ENCODE measurements at regions not wholly inside any gene's neighbourhood (a gene's known extent, or its start where the extent isn't known, plus 50 kb on each side); places are given as distances from the start of the nearest gene placed in this dataset.

DNA sequence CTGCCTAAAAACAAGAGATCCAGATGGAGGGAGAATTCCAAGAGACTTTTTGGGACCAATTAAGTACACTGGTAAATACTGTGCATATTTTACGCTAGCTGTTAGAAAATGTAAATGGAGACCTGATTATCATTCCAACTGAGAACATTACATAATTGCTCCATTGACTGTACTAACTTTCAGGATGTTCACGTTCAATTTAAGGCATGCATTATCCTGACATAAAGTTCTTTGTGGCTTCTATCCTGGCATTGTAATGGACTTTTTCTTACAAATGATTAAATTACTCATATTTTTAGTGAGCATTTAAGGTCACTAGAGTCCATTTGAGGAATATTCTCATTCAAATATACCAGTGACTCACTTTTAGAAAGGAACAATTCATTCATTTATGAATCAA lies 883.3 kb upstream of the TMPRSS15 start:
- H3K9ac ChIP-seq (ENCODE audit: insufficient read length, low read depth), result no peak overlapping the region
- H3K4me1 ChIP-seq (ENCODE audit: insufficient read depth, insufficient read length), result no peaks in the 10 kb centered on the region
- TF ChIP-seq YY1 (IDR thresholded peaks at IDR 0.05; ENCODE audit: insufficient read depth, insufficient read length) (no peak), ZNF274 (IDR thresholded peaks at IDR 0.05; ENCODE audit: low read depth, low read length) (no peak), SUZ12 (IDR thresholded peaks at IDR 0.05; ENCODE audit: extremely low read depth, insufficient read depth, insufficient read length) (no peak)
- no peak for DNase-seq (ENCODE audit: low read depth, low spot score)
- H3K36me3 ChIP-seq (ENCODE audit: insufficient read depth, insufficient read length, low read length), result no peaks in the 10 kb centered on the region
- H3K4me3 ChIP-seq (ENCODE audit: insufficient read length, low read depth), result no peak overlapping the region
- no peaks in the 10 kb centered on the region for H3K27me3 ChIP-seq (ENCODE audit: insufficient read depth, insufficient read length)
- no peaks in the 10 kb centered on the region for H3K9me3 ChIP-seq (ENCODE audit: insufficient read depth, low read length)

DNA sequence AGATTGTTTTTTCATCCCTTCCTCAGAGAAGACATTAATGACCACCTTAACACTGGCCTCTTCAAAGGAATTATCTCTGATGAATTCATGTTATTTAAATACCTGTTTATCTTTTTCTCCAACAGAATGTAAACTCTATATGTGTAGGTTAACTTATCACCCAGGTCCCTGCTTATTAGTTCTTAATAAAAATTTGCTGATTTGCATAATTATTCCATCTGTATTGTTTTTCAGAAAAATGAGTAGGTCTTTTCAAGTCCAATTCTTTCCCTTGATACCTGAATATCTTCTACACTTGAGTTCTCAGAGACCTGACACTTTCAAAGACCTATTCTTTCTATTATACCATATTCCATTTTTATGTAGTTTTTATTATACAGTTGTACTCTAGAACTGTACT lies 886.7 kb upstream of the TMPRSS15 start:
- no peak for TF ChIP-seq SUZ12 (IDR thresholded peaks at IDR 0.05; ENCODE audit: extremely low read depth, insufficient read depth, insufficient read length)
- TF ChIP-seq ZNF274 (IDR thresholded peaks at IDR 0.05; ENCODE audit: low read depth, low read length), result no peak
- no peak for TF ChIP-seq YY1 (IDR thresholded peaks at IDR 0.05; ENCODE audit: insufficient read depth, insufficient read length)
- DNase-seq (ENCODE audit: low read depth, low spot score), result no peak
- H3K4me1 ChIP-seq (ENCODE audit: insufficient read depth, insufficient read length), result no peaks in the 10 kb centered on the region
- no peaks in the 10 kb centered on the region for H3K27me3 ChIP-seq (ENCODE audit: insufficient read depth, insufficient read length)
- H3K36me3 ChIP-seq (ENCODE audit: insufficient read depth, insufficient read length, low read length), result no peaks in the 10 kb centered on the region
- H3K9ac ChIP-seq (ENCODE audit: insufficient read length, low read depth), result no peak overlapping the region
- no peaks in the 10 kb centered on the region for H3K9me3 ChIP-seq (ENCODE audit: insufficient read depth, low read length)
- no peak overlapping the region for H3K4me3 ChIP-seq (ENCODE audit: insufficient read length, low read depth)

DNA sequence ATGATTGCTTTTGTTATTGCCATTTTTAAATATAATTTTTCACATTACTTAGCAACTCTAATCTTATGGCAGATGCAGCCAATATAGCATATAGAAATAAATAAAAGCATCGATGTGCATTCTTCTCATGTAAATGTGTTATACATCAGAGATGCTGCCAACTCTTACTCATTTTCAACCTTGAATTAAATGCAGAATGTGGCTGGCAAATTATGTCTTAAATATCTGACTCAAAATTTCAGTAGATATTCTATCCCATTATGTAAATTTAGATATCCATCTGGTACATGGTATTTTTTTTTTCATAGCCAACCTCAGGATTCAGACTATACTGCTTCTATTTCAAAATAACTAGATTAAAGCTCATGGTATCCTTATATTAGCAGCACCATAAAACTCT lies 916.7 kb upstream of the TMPRSS15 start:
- TF ChIP-seq ZNF274 (IDR thresholded peaks at IDR 0.05; ENCODE audit: low read depth, low read length) (no peak), SUZ12 (IDR thresholded peaks at IDR 0.05; ENCODE audit: extremely low read depth, insufficient read depth, insufficient read length) (no peak), YY1 (IDR thresholded peaks at IDR 0.05; ENCODE audit: insufficient read depth, insufficient read length) (no peak)
- Histone ChIP-seq H3K4me1 (ENCODE audit: insufficient read depth, insufficient read length) (no peaks in the 10 kb centered on the region), H3K36me3 (ENCODE audit: insufficient read depth, insufficient read length, low read length) (no peaks in the 10 kb centered on the region), H3K4me3 (ENCODE audit: insufficient read length, low read depth) (no peak overlapping the region), H3K27me3 (ENCODE audit: insufficient read depth, insufficient read length) (no peaks in the 10 kb centered on the region), H3K9me3 (ENCODE audit: insufficient read depth, low read length) (peaks cover 19% of the 10 kb centered on the region), H3K9ac (ENCODE audit: insufficient read length, low read depth) (no peak overlapping the region)
- no peak for DNase-seq (ENCODE audit: low read depth, low spot score)

DNA sequence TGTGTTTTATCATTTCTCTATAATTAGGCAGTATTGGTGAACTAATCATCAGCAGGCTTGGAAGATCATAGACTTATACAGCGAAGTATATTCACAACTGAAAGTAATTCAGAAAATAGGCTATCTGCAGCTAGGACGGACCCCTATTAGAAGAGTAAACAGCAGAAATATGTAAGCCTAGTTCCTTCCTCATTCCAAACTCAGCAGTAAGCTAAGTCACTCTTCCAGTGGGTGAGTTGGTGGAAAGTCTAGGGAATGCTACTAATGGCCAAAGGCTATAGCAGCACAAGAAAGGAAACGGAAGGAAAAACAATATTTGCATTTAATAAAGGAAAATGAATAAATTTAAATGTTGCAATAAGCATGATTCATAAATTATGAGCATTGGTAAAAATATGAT lies 918.1 kb upstream of the TMPRSS15 start:
- Histone ChIP-seq H3K4me1 (ENCODE audit: insufficient read depth, insufficient read length) (no peaks in the 10 kb centered on the region), H3K27me3 (ENCODE audit: insufficient read depth, insufficient read length) (no peaks in the 10 kb centered on the region), H3K9me3 (ENCODE audit: insufficient read depth, low read length) (peaks cover 8% of the 10 kb centered on the region), H3K36me3 (ENCODE audit: insufficient read depth, insufficient read length, low read length) (no peaks in the 10 kb centered on the region), H3K9ac (ENCODE audit: insufficient read length, low read depth) (no peak overlapping the region), H3K4me3 (ENCODE audit: insufficient read length, low read depth) (no peak overlapping the region)
- TF ChIP-seq SUZ12 (IDR thresholded peaks at IDR 0.05; ENCODE audit: extremely low read depth, insufficient read depth, insufficient read length) (no peak), ZNF274 (IDR thresholded peaks at IDR 0.05; ENCODE audit: low read depth, low read length) (no peak), YY1 (IDR thresholded peaks at IDR 0.05; ENCODE audit: insufficient read depth, insufficient read length) (no peak)
- DNase-seq (ENCODE audit: low read depth, low spot score), result no peak

DNA sequence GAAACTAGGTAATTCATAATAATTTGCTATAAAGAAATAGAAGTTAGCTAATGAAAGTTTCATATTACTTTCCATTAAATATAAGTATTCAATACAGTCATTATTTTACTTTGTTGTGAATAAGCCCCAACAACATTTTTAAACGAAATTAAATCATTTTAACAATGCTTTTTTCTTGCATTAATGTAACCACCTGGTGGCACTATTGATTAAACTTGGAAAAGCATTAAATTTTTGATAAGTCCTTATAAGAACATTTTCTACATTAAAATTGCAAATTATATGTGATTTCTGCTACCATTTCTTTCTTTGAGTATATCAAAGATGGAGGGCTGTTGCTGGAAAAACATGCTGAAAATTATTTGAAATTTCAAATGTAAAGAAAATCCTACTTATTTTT lies 918.8 kb upstream of the TMPRSS15 start:
- Histone ChIP-seq H3K9ac (ENCODE audit: insufficient read length, low read depth) (no peak overlapping the region), H3K9me3 (ENCODE audit: insufficient read depth, low read length) (peaks cover 1% of the 10 kb centered on the region; the same call in 1 of the 2 replicates), H3K27me3 (ENCODE audit: insufficient read depth, insufficient read length) (no peaks in the 10 kb centered on the region), H3K4me1 (ENCODE audit: insufficient read depth, insufficient read length) (no peaks in the 10 kb centered on the region), H3K4me3 (ENCODE audit: insufficient read length, low read depth) (no peak overlapping the region), H3K36me3 (ENCODE audit: insufficient read depth, insufficient read length, low read length) (no peaks in the 10 kb centered on the region)
- TF ChIP-seq YY1 (IDR thresholded peaks at IDR 0.05; ENCODE audit: insufficient read depth, insufficient read length) (no peak), SUZ12 (IDR thresholded peaks at IDR 0.05; ENCODE audit: extremely low read depth, insufficient read depth, insufficient read length) (no peak), ZNF274 (IDR thresholded peaks at IDR 0.05; ENCODE audit: low read depth, low read length) (no peak)
- DNase-seq (ENCODE audit: low read depth, low spot score), result no peak

DNA sequence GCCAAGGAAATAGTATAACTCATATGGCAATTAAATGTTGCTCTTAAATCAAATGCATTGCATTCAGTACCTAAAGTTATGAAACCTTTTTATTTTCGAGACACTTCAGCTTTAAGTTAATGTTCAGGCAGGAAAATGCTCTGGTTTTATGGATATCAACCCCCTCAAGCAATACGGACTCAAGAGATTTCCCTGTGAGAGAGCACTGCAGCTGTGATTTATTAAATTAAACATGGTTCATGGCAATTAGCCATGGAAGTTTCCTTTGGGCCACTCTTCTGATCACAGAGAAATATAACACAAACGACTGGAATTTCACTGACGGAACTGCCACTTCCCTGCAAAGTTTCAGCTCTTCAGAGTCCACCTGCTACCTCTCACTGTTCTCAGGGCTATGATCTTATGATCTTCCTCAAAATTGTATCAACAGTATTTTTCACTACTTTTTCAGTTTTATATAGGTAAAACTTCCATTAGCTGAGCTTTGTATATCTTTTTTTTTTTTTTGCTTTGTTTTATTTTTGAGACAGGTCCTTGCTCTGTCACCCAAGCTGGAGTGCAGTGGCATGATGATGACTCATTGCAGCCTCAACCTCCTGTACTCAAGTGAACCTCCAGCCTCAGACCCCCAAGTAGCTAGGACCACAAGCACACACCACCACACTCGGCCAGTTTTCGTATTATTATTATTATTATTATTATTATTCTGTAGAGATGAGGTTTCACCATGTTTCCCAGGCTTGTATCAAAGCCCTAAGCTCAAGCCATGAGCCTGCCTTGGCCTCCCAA lies 923.1 kb upstream of the TMPRSS15 start:
- Histone ChIP-seq H3K9me3 (ENCODE audit: insufficient read depth, low read length) (no peaks in the 10 kb centered on the region), H3K4me3 (ENCODE audit: insufficient read length, low read depth) (no peak overlapping the region), H3K4me1 (ENCODE audit: insufficient read depth, insufficient read length) (no peaks in the 10 kb centered on the region), H3K9ac (ENCODE audit: insufficient read length, low read depth) (no peak overlapping the region), H3K36me3 (ENCODE audit: insufficient read depth, insufficient read length, low read length) (no peaks in the 10 kb centered on the region), H3K27me3 (ENCODE audit: insufficient read depth, insufficient read length) (no peaks in the 10 kb centered on the region)
- TF ChIP-seq ZNF274 (IDR thresholded peaks at IDR 0.05; ENCODE audit: low read depth, low read length) (no peak), YY1 (IDR thresholded peaks at IDR 0.05; ENCODE audit: insufficient read depth, insufficient read length) (no peak), SUZ12 (IDR thresholded peaks at IDR 0.05; ENCODE audit: extremely low read depth, insufficient read depth, insufficient read length) (no peak)
- no peak for DNase-seq (ENCODE audit: low read depth, low spot score)

DNA sequence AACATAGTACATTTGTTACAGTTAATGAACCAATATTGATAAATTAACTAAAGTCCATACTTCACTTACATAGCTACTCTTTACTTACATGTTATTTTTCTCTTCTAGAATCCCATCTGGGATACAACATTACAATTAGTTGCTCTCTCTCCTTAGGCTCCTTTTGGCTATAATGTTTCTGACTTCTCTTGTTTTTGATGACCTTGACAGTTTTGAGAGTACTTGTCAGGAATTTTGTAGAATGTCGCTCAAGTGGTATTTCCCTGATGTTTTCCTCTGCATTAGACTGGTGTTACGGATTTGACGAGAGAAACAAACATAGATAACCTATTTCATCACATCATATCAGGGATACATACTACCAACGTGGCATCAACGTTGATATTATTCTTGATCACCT lies 925.4 kb upstream of the TMPRSS15 start:
- DNase-seq (ENCODE audit: low read depth, low spot score), result no peak
- Histone ChIP-seq H3K9ac (ENCODE audit: insufficient read length, low read depth) (no peak overlapping the region), H3K36me3 (ENCODE audit: insufficient read depth, insufficient read length, low read length) (no peaks in the 10 kb centered on the region), H3K9me3 (ENCODE audit: insufficient read depth, low read length) (peaks cover 10% of the 10 kb centered on the region), H3K4me3 (ENCODE audit: insufficient read length, low read depth) (no peak overlapping the region), H3K27me3 (ENCODE audit: insufficient read depth, insufficient read length) (no peaks in the 10 kb centered on the region), H3K4me1 (ENCODE audit: insufficient read depth, insufficient read length) (no peaks in the 10 kb centered on the region)
- TF ChIP-seq YY1 (IDR thresholded peaks at IDR 0.05; ENCODE audit: insufficient read depth, insufficient read length) (no peak), ZNF274 (IDR thresholded peaks at IDR 0.05; ENCODE audit: low read depth, low read length) (no peak), SUZ12 (IDR thresholded peaks at IDR 0.05; ENCODE audit: extremely low read depth, insufficient read depth, insufficient read length) (no peak)

All from NT2/D1 (cell line).